NCI-H524 (cell line): ENCODE measurements at regions not wholly inside any gene's neighbourhood (a gene's known extent, or its start where the extent isn't known, plus 50 kb on each side); places are given as distances from the start of the nearest gene placed in this dataset.
"Not testable (repeated sequence)": the region's sequence is repeated elsewhere in the genome, so short reads cannot be mapped to it uniquely, and the experiment has no call there.

Source experiments
- DNase-seq, 2 experiments: peaks; one replicate each; lab custom pipeline; 2025; lab: John Stamatoyannopoulos, UW

DNA sequence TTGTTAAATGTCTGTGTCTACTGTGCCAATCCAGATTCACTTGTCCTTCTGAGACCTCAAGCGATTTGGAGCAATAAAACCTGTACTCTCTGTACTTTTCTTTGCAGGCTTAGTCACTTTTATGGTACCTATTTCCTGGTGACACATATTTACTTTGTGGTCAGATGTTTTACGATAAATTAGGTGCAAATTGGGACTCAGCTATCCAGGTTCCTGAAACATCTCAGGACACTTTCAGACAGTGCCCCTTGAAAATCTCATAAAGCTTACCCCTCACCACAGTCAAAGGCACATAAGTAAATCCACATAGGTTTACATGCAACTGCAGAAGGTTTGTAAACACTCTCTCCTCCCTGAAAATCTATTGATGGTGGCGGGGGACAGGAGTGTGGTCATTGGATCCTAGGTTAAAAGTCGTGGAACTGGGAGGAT is 438.8 kb downstream of the EFNB2 start:
- DNase-seq, result no peak

DNA sequence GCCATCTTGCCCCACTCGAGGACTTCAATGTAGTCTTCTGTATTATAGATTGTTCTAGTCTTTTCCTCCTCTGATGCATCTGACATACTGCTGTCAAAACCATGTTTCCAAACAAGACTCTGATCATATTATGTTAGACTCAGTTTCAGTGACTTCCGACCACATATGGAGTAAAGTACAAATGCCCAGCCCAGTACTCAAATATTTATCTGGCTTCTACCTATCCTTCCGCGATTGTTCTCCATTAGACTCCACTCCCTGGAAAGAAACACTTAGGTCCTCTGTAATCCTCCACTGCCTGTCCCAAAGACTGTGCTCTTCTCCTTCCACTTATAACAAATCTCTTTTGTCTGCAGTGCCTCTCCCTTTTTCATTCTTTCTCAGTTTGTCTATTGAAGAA is 439.5 kb downstream of the EFNB2 start:
- no peak for DNase-seq

DNA sequence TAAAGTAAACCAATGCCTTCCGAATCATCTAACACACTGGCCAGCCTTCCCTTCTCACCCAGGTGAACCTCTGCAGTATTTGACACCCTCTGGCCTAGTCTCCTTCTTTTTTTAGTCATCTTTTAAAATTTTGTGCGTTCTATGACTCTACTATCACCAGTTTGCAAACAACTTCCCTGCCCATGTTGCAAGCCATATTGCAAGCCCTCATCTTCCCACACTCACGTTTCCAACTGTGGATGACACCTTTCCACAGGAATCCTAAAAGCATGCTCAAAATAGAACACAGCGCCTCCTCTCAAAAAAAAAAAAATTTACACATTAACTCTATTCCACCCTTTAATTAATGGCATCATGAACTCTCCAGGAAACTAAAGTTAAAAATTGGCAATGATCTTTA is 440.1 kb downstream of the EFNB2 start:
- DNase-seq, result no peak

DNA sequence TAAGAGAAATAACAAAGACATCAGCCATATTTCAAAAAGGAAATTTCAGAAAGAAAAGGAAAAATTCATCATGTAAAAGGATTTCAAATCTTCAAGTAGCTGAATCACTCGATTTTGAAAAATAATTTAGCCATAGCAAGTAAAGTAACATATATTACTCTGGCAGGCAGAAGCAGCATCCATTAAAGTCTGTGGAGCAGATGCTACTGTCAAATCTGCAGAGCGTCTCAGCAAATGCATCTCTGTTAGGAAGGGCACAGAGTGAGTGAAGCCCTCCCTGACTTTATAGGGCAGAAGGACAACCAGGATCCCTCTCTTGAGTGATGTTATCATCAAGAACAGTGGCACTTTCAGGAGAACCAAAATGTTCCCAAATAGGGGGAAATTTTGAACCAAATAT is 445.5 kb downstream of the EFNB2 start:
- DNase-seq, result peak in 1 of 2 experiments; percentile 63

DNA sequence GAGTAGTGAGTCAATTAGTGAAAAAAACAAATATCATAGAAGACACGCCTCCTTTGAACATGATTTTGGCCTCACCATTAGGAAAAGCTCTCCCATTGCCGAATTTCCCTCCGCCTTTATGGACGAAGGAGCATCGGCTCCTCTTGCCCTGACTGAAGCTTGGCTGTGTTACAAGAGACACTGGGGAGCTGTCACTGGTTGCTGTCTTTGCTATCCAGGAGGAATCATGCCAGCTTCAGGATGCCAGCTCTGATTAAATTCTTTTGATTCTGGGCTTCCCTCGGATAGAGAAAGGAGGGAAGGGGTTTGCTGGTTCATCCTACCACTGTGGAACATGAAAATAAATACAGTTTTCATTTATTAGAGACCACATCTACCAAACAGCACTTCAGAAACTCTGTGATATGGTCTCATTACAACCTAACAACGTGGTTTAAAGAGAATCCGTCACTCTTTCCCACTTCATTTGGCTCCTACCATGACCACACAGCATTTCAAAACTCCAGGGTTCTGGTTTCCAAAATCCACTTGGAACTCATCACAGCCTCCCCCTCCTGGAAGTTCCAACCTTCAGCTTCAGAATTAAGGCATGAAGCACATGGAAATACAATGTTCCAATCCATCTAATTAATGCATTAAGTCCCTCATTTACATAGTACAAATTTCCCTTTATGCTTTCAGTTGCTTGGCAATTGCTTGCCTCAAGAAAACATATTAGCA is 446.0 kb downstream of the EFNB2 start:
- DNase-seq, result no peak

DNA sequence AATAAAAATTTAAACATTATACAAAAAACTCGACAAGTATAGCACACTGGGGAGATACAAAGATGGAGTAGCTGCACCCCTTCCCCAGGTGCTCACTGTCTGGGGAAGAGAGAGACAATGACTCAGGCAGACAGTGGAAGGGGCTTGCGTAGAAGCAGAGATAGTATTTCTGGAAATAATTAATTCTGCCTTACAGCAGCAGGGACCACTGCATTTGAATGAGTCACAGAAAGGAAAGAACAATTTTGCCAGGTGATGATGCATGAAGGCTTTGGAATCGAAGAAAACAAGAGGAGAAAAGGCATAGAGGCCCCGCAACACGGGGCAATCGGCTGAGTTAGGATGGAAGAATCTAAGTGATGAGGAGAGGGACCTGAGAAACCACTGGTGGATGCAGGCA is 447.4 kb downstream of the EFNB2 start:
- no peak for DNase-seq

DNA sequence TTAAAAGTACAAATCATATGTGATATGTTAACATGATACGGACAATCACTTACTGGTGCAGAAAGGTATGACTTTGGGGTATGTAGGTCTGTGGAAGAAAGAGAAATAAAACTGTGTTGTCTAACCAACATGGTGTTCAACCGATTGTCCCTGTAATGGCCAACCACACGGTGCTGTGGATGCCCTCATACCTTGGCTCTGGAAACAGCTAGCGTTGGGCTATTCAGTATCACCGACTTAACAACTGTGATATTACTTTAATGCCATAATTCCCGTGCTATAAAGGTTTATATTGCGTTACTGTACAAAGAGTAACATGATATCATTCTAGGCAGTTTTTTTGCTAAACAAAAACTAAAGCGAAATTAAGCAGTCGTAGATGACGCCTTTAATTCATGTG is 448.3 kb downstream of the EFNB2 start:
- DNase-seq, result no peak

DNA sequence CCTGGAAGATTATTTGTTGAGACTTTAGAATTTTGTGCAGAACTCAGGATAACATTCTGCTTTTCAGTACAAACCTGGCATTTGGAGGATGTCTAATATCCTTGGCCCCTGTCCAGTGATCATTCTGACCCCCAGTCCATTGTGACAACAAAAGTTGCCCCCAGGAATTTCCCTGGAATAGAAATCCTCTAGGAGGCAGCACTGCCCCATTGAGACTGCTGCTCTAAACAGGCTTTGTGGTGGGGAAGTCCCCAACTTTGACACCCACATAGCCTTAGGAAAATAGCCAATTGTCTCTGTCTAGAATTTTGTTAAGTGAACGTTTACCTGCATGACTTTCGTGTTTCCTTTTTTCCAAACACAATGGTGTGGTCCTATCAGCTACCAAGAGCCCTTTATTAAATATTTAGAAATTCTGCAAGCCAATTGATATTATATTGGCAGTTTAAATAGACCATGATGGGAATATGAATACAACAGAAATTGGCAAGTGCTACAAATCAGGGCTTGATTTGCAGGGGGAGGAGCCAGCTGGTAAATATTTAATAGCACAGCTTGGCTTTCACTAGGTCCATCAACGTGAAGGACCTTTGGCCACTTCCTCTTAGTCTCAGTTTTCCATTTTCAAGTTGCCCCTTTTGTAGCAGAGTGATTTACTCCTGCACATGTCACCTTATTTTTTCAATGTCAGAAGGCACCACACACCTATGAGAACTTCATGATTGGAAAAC is 451.7 kb downstream of the EFNB2 start:
- peak in 1 of 2 experiments; percentile 21 for DNase-seq

DNA sequence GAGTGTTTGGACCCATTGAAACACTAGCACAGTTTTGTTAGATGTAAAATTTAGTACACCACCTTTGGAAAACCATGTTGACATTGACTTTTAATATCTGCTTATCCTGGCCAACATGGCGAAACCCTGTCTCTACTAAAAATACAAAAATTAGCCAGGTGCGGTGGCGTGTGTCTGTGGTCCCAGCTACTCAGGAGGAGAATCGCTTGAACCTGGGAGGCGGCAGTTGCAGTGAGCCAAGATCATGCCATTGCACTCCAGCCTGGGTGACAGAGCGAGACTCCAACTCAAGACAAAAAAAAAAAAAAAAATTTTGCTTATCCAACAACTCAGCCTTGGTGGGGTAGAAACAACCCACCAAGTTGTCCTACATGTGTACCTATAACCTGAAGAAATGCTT is 454.2 kb downstream of the EFNB2 start:
- DNase-seq, result not testable (repeated sequence)

DNA sequence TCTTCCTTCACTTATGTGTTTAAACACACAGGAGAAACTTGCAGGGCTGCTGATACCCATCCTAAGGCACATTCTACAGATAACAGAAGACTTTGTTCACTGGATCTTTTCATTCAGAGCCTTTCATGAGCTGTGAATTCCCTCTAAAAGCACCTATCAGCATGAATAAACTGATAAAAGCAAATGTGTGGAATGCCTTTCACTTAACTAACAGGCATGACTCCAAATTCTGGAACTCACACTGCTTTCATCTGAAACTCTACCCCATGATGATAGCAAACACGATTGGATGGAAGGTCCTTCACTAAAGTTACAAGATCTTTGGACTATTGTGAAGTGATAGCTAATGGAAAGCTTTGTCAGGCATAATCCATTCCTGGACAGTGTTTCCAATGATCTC is 457.3 kb downstream of the EFNB2 start:
- DNase-seq, result no peak

DNA sequence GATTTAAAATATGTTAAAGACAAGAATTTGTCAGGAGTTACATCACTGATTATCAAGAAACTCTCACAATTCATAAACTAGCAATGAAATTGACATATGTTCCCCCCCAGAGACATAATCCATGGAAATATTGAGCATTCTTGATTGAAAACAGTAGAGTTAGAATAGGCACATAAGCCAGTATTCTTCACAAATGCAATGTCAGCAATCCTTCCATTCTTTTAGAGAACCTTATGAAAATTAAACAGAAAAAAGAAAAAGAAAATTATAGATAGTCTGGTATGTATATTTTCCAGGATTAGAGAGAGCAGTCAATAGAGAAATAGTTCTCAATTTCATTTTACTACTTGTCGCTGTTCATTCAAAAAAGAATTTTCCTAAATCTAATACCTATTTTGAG is 458.4 kb downstream of the EFNB2 start:
- no peak for DNase-seq

DNA sequence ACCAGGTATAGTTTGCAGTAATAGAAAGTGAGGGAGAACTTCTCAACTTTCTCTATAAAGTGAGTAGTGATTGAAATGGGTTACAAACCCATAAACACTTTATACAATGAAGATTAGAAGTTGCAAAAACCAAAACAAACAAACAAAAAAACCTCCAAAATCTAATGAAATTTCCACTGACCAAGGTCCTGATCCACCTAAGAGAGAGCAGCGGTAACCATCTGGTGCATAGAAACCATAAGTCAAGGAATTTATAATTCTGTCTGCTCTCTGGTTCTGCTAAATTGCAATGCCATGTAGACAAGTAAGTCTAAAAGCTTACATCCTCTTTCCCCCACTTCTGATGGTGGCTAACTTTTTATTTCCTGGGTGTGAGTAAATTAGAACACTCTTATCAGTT is 463.4 kb downstream of the EFNB2 start:
- no peak for DNase-seq

DNA sequence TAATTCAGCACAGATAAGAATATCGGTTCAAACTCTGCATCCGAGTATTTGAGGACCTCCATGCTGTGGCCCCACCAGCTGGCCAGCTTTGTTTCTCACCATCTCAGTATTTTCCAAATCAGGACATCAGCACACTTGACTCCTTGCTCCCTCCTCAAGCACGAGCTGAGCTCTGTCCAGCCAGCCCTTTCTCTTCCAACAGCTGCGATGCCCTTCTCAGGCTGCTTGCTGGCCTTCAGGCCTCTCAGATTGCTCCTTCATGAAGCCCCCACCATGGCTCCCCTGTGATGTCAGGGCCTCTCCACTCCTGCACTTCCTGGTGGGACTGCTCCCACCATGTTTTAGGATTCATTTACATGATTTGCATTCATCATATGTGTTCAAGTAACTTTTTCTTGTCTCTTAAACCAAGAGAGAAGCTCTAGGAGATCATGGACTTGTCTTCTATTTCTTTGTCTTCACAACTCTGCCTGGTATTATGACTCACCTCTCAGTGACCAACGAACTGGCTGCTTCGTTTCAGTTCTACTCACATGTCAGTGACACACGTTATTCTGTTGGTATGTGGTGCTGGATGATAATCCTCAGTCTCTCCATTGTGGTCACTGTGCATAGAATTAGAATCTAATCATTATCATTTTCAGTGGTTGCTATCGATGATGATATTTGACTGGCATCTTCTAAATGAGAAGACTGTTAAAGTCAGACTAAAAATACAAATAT is 471.7 kb downstream of the EFNB2 start:
- DNase-seq, result no peak

DNA sequence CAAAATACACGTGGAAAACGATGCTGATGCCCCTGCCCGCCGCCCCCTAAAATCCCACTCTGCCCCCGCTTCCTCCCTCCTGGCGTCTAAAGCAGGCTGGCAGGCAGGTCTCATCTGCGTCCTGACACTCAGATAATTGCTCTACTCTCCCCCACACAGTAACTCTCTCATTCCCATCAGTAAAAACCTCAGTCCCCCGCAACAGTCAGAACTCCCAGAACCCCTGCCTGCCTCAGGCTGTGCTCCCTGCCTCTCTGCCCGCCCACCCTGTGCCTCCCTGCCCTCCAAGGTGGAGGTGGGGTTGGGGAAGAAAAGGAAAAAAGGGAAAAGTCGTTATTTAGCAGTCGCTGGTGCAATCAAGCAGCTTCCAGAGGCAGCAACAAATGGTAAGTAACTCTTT is 473.7 kb downstream of the EFNB2 start:
- no peak for DNase-seq

DNA sequence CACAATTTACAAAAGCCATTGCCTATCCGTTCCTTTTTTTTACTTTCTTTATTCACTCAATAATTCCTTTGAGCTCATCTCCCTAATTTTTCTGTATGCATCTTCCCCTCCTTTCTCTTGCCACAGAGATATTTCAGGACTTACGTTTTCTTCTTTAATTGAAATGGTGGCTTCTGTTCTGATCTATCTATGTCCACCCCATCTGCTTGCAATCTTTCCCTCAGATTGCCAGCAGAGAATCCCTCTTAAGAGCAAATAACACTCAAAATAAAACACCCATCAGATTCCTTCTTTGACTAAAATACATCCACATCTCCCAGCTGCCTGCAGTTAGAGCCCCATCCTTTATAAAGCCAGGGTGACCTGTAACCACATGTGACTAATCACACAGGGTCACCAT is 478.6 kb downstream of the EFNB2 start:
- no peak for DNase-seq

DNA sequence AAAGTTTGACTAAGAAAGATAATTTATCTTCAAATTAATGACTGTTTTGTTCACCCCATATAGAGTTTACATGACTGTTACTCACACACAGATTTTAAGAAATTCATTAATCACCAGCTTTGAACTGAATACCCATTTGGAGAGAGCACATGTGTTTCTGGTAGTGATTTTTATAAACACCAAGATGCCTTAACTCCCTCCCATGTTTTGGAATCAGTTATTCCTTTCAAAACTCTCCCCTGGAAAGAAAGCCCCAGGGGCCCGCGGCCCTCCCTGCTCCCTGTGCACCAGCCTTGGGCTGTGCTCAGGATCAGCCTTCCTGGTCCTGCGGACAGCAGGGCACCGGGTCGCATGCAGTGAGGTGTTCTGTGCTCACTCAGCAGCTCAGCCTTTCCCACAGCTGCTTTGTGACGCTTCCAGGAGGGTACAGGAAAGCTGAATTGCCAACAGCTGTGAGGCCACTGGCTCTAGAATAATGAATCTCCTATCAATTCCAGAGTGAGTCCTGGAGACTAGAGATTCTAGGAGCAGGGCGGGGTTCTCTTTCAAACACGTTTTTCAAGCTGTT is 483.2 kb downstream of the EFNB2 start:
- DNase-seq, result no peak

DNA sequence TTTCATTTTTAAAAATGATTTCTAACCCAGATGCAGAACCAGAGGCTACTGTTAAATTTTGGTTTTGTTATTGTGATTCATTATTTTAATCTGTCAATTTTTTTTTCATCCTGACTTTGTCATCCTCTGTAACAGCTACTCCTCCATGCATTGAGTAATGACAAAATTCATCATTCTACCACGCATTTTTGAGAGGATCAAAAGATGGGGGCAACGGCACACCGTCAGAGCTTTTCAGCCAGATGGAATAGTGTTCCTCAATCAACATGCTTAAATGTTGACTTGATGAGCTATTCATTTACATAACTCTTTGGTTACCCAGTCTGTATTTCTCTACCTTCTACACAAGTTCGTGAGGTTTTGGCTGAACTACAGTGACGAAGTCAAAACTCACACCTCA is 486.3 kb downstream of the EFNB2 start:
- no peak for DNase-seq

DNA sequence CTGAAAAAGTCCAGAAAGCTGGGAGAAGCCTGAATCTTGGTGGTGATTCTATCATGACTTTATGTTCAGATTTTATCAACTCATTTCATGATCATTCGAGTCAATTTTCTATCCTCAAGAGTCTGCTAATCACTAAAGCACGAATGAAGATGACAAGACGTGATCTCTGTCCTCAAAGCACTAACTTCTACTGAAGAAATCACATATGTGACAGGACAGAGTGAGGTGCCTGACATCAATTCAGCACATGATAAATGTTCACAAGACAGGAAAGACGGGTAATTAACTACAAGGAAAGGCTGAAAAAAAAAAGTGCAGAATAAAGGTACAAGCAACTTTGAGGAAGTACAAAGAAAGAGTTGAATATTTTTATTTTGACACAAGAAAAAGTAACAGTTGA is 487.1 kb downstream of the EFNB2 start:
- DNase-seq, result no peak

DNA sequence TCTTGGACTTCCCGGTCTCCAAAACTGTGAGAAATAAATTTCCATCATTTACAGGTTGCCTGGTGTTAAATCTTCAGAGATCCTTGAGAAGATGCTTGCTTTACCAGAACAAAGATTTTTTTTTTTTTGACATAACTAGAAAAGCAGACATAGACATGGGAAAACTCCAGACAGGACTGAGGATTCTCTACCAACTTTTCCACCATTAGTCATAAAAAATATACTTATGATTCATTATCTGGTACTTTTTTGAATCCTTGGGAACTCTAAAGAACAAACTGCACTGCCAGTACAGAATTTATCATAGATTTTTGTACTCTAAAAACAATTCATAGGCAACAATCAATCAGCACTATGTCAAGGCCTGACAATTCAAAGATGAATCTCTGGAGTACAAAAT is 487.6 kb downstream of the EFNB2 start:
- DNase-seq, result no peak

DNA sequence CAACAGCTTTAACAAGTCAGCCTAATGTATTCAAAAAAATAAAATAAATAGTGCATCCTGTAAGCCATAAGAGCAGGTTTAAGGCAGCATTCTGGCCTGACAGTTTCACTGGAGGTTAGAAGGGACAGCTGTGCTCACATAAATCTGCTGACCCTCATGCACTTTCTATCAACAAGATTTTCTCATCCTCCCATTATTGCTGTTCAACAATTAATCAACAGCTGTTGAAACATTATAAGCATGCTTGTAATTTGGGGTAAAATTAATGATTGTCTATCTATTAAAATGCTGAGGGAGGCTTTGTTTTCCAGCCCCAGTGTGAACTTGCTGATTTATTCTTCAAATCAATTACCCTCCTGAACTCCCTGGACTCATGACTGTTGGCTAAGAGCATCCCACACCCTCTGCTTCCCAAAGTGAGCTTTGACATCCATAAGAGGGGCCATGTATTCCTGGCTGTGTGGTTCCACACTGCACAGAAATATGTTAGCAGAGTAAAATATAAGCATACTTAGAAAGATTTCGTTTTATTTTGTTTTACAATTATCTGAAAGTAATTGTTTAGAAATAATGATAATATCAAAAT is 492.4 kb downstream of the EFNB2 start:
- DNase-seq, result peak in 1 of 2 experiments; percentile 61

DNA sequence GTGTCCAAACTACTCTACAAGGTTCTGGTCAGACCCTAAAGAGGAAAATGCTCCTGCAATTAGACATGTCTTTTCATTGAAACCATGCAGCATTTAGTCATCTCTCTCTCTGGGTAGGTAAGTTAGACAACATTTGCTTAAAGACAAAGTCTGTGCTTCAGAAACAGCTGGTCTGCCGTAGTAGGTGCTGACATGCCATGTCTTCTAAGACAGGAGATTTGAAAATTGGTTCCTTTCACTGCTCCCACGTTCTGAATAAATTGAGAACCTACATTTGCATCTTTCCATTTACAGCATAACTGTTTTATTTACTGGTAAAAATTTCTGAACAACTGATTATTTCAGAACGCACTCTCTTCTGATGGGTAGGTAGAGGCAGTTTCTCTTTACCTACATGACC is 494.0 kb downstream of the EFNB2 start:
- no peak for DNase-seq

DNA sequence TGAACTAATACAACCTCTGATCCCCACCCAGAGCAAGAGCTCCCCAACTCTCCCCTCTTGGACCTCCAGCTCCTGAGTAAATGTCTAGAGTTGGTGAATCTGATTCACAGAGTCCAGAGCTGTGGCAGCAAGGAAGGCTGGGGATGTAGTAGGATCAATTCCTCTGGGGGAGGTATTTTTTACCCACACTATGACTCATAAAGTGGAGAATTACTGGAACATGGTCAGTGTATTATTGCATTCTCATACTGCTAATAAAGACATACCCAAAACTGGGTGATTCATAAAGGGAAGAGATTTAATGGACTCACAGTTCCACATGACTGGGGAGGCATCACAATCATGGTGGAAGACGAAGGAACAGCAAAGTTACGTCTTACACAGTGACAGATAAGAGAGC is 496.7 kb downstream of the EFNB2 start:
- no peak for DNase-seq
